ENCODE measurements at regions not wholly inside any gene's neighbourhood (a gene's known extent, or its start where the extent isn't known, plus 50 kb on each side); places are given as distances from the start of the nearest gene placed in this dataset.
A peak's percentile ranks its signal among the peaks of the same experiment; 100 is the strongest.

- H3K56ac ChIP-seq (replicated peaks; ENCODE audit: insufficient read length, low read depth, low read length): no peak overlapping the region
- H2BK20ac ChIP-seq (ENCODE audit: low read length): no peak overlapping the region
- no peak overlapping the region for H4K5ac ChIP-seq (ENCODE audit: insufficient read length, low read depth, low read length)
- H3K9me3 ChIP-seq (ENCODE audit: insufficient read depth in 2 of 2, low read depth in 1 of 2, low read length in 1 of 2): no peaks in the 10 kb centered on the region
- H3K4ac ChIP-seq (replicated peaks; ENCODE audit: insufficient read length, low read depth, low read length): no peak overlapping the region
- no peak overlapping the region for H2BK120ac ChIP-seq (replicated peaks; ENCODE audit: low read depth, low read length)
- H3K79me2 ChIP-seq (ENCODE audit: control insufficient read depth in 1 of 2, insufficient read depth in 2 of 2, low read length in 2 of 2): no peaks in the 10 kb centered on the region
- 12% methylated on average over 4 of the region's 4 CpGs; no CpG with 5 or more reads in 1 of the 2 experiments for WGBS, 2 experiments (ENCODE audit: extremely low coverage in 1 of 2, insufficient coverage in 1 of 2, insufficient read length in 1 of 2, insufficient replicate concordance in 2 of 2, low coverage in 1 of 2, low lambda C conversion rate in 2 of 2, missing lambda C conversion rate in 1 of 2)
- no peak overlapping the region for H2AK5ac ChIP-seq (ENCODE audit: low read depth, low read length)
- no peak overlapping the region for H2BK12ac ChIP-seq (ENCODE audit: low read depth, low read length)
- no peak overlapping the region for H3K4me3 ChIP-seq (ENCODE audit: extremely low read depth in 1 of 4, insufficient read depth in 2 of 4, low read depth in 3 of 4, low read length in 4 of 4)
- TF ChIP-seq TCF12 (IDR thresholded peaks at IDR 0.05; ENCODE audit: low read depth, low read length): no peak
- peak in 2 of 3 experiments; percentile 35 to 57; a peak in 2 of 4 replicates for TF ChIP-seq CTCF (IDR thresholded peaks at IDR 0.05; ENCODE audit: control extremely low read depth in 1 of 3, insufficient read depth in 1 of 3, low read depth in 1 of 3, low read length in 3 of 3)
- no peak for TF ChIP-seq EP300 (IDR thresholded peaks at IDR 0.05; ENCODE audit: borderline replicate concordance in 1 of 2, low read depth in 2 of 2, low read length in 2 of 2)
- TF ChIP-seq TEAD4 (IDR thresholded peaks at IDR 0.05; ENCODE audit: low read depth, low read length): no peak
- no peak for TF ChIP-seq TAF7 (optimal IDR thresholded peaks at IDR 0.05; ENCODE audit: borderline replicate concordance, low read depth, low read length)
- no peak for TF ChIP-seq SP4 (IDR thresholded peaks at IDR 0.05; ENCODE audit: low read length)
- TF ChIP-seq CBX5 (IDR thresholded peaks at IDR 0.05; ENCODE audit: low read depth, low read length): no peak
- TF ChIP-seq RAD21 (IDR thresholded peaks at IDR 0.05 in 1 of 2, conservative IDR thresholded peaks at IDR 0.05 in 1 of 2; ENCODE audit: low read depth in 2 of 2, low read length in 2 of 2): peak; percentile 79 to 86
- TF ChIP-seq HDAC2 (IDR thresholded peaks at IDR 0.05; ENCODE audit: borderline replicate concordance in 1 of 2, low read depth in 2 of 2, low read length in 2 of 2): no peak
- peak; percentile 69 for FAIRE-seq
- no peak overlapping the region for H4K91ac ChIP-seq (replicated peaks; ENCODE audit: insufficient read length, low read length)
- ChIA-PET POLR2A (ENCODE audit: partially characterized antibody) (no interaction called here), CTCF (ENCODE audit: partially characterized antibody) (interaction anchor here (0.6 to 1.4 kb wide), 12 partner anchors 12 to 292 kb away, joined by 3 to 7 read pairs (median 4); no protein-coding TSS in a partner anchor)
- peaks cover 0 to 3% (median 0%) of the 10 kb centered on the region in 4 experiments; a peak in 1 of 7 replicates for H3K4me1 ChIP-seq (replicated peaks in 1 of 4; ENCODE audit: control insufficient read depth in 3 of 4, insufficient read depth in 4 of 4, low read length in 3 of 4)
- H2BK15ac ChIP-seq (ENCODE audit: low read length): no peak overlapping the region
- no peak overlapping the region for H3K14ac ChIP-seq (ENCODE audit: insufficient read length)
- no peak overlapping the region for H3K23ac ChIP-seq (ENCODE audit: insufficient read length)
- H3K18ac ChIP-seq (ENCODE audit: extremely low read depth, low read length): no peak overlapping the region
- no peaks in the 10 kb centered on the region; a peak in 2 of 7 replicates for H3K27me3 ChIP-seq (replicated peaks in 1 of 4; ENCODE audit: control insufficient read depth in 3 of 4, extremely low read depth in 1 of 4, insufficient read depth in 3 of 4, low read length in 3 of 4)
- H3K36me3 ChIP-seq (ENCODE audit: control insufficient read depth in 2 of 4, insufficient read depth in 4 of 4, low read length in 3 of 4): no peaks in the 10 kb centered on the region
- H3K9ac ChIP-seq (replicated peaks in 1 of 4; ENCODE audit: extremely low read depth in 1 of 4, low read depth in 3 of 4, low read length in 3 of 4): no peak overlapping the region
- H3K27ac ChIP-seq (ENCODE audit: low read depth, low read length): no peak overlapping the region
- H3K79me1 ChIP-seq (ENCODE audit: low read depth, low read length): no peaks in the 10 kb centered on the region
- H3K23me2 ChIP-seq (ENCODE audit: low read depth, low read length): no peaks in the 10 kb centered on the region
- no peak overlapping the region for H3K4me2 ChIP-seq (ENCODE audit: insufficient read depth in 1 of 2, low read depth in 2 of 2, low read length in 2 of 2)
- no peak for DNase-seq (ENCODE audit: low read depth in 1 of 2, low spot score in 2 of 2)
- H4K8ac ChIP-seq (ENCODE audit: extremely low read depth, insufficient read depth, low read length): no peak overlapping the region
- H4K20me1 ChIP-seq (replicated peaks in 1 of 2; ENCODE audit: control insufficient read depth in 1 of 2, insufficient read depth in 2 of 2, low read length in 2 of 2): no peaks in the 10 kb centered on the region
- H2BK5ac ChIP-seq (ENCODE audit: low read depth, low read length): no peak overlapping the region
- H2AFZ ChIP-seq (ENCODE audit: low read length): no peak overlapping the region
These were observed 113.7 kb upstream of the RRP15 start for GRCh38 chr1:218171302-218171893.
